ENCODE measurements at regions not wholly inside any gene's neighbourhood (a gene's known extent, or its start where the extent isn't known, plus 50 kb on each side); places are given as distances from the start of the nearest gene placed in this dataset.
"Not testable (repeated sequence)": the region's sequence is repeated elsewhere in the genome, so short reads cannot be mapped to it uniquely, and the experiment has no call there.

DNA sequence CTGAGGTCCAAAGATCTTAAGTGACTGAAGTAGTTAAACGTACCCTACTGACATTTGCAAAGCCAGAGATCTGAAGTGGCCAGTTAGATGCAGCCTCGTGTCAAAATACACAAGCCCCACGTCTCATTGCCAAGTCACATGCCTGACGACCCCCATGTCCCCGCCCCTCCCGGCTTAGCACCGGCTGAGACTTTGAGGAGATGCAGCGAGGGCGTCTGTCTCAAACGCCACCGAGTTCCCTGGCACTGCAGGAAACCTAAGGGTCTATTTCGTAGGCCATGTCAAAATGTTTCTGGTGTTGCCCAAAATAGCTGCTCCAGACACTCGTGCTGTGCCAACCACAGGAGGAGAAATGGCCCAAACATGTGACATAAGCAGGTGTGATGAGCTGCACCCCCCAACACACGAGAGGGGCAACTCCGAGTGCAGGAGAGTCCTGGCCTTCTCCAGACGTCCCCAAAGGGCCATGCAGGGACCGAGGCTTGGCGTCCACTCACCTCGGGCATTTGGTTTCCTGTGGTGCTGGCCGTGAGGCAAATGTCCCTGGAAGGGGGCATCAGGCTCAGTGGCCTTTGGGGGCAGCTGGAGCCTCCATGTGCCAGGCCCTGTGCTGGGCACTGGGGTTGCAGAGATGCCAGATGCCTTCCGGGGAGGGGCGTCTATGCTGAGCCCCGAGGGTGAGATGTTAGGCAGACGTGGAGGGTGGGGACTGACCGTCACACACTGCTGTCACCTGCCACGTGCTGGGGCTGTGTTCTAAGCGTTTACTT is 67.0 kb downstream of the MATN1 start:
- Histone ChIP-seq H3K4me1 (no peaks in the 10 kb centered on the region), H3K27me3 (no peaks in the 10 kb centered on the region), H3K9me3 (no peaks in the 10 kb centered on the region), H3K4me3 (replicated peaks in 1 of 3) (no peak overlapping the region), H3K36me3 (no peaks in the 10 kb centered on the region), H3K27ac (no peak overlapping the region)
- 52 to 66% methylated on average over 21 to 23 of the region's 27 CpGs for WGBS, 2 donors
- TF ChIP-seq, protein P1, sequence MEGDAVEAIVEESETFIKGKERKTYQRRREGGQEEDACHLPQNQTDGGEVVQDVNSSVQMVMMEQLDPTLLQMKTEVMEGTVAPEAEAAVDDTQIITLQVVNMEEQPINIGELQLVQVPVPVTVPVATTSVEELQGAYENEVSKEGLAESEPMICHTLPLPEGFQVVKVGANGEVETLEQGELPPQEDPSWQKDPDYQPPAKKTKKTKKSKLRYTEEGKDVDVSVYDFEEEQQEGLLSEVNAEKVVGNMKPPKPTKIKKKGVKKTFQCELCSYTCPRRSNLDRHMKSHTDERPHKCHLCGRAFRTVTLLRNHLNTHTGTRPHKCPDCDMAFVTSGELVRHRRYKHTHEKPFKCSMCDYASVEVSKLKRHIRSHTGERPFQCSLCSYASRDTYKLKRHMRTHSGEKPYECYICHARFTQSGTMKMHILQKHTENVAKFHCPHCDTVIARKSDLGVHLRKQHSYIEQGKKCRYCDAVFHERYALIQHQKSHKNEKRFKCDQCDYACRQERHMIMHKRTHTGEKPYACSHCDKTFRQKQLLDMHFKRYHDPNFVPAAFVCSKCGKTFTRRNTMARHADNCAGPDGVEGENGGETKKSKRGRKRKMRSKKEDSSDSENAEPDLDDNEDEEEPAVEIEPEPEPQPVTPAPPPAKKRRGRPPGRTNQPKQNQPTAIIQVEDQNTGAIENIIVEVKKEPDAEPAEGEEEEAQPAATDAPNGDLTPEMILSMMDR (IDR thresholded peaks at IDR 0.05) = no peak
- TF ChIP-seq POLR2A (IDR thresholded peaks at IDR 0.05) = no peak
- intact Hi-C loops (cut with DNase I) = no loop called here
- DNase-seq = no peak

DNA sequence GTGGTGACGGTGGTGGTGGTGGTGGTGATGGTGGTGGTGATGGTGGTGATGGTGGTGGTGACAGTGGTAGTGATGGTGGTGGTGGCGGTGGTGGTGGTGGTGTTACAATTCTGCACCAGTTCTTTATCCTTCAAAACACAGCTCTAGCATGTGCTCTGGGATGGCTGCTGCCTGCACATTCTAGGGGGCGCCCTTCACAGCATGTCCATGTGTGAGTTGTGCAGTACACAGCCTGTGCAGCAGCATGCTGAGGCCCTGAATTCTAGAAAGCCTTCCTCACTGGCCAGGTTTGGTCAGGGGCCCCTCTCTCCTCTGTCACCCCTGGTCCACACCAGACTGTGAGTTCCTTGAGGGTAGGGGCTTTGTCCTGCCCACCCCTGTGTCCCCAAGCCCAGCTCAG is 67.7 kb downstream of the MATN1 start:
- Histone ChIP-seq H3K4me3 (replicated peaks in 1 of 3) (no peak overlapping the region), H3K4me1 (no peaks in the 10 kb centered on the region), H3K27me3 (no peaks in the 10 kb centered on the region), H3K27ac (no peak overlapping the region), H3K9me3 (no peaks in the 10 kb centered on the region), H3K36me3 (no peaks in the 10 kb centered on the region)
- TF ChIP-seq, protein P1 (IDR thresholded peaks at IDR 0.05) = no peak
- no peak for TF ChIP-seq POLR2A (IDR thresholded peaks at IDR 0.05)
- intact Hi-C loops (cut with DNase I) = no loop called here
- DNase-seq = no peak
- WGBS, 2 donors = 62 to 66% methylated on average over 3 of the region's 3 CpGs

DNA sequence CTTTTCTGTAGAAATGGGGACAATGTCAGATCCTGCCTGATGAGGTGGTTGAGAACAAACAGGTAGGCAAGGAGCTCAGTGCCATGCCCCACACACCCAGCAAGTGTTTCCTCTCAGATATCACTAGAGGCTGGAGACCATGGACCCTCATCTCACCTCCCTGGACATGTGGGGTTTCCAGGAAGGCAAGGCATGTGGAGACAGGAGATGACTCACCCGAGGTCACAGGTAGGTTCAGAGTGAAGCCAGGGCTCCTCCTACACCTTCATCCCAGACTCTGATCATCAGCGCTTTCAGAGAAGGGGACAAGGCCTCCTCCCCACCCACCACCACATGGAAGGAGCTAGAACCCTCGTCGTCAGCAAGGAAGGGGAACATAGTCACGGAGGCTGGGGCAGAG is 69.2 kb downstream of the MATN1 start:
- WGBS, 2 donors = 79 to 81% methylated on average over 5 of the region's 5 CpGs
- H3K4me3 ChIP-seq (replicated peaks in 1 of 3) = no peak overlapping the region
- H3K27me3 ChIP-seq = no peaks in the 10 kb centered on the region

DNA sequence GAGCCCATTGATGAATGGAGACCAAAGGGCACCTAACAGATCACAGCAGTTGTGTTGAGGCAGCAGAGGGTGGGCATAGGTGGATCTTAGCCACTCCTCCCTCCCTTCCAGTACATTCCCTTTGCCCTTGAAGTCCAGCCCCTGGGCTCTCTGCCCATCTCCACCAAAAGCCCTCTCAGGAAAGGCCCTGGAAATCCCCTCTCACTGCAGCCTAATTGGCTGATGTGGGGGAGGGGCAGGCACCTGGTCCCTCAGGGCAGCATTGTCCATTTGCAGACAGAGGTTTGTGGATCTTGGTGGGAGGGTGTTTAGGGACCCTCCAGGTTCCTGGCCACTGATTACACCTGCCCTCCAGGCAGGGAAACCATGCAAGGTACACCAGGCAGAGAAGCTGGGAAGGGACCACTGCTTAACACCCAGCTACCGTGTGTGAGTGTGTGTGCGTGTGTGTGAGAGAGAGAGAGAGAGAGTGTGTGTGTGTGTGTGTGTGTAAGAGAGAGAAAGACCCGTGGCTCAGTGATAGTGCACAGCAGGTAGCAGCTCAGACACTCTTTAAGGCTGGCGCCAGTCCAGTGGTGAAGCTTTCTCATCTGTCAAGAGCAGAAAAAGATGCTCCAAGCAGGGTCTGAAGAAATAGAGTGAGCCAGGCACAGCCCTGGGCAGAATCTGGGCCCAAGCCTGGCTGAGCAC is 71.1 kb downstream of the MATN1 start:
- no peaks in the 10 kb centered on the region for H3K27me3 ChIP-seq
- no peak overlapping the region for H3K4me3 ChIP-seq (replicated peaks in 1 of 3)
- no peaks in the 10 kb centered on the region for H3K36me3 ChIP-seq
- TF ChIP-seq, protein P1 (IDR thresholded peaks at IDR 0.05) = no peak
- no peak for TF ChIP-seq POLR2A (IDR thresholded peaks at IDR 0.05)
- 44 to 59% methylated on average over 4 of the region's 4 CpGs for WGBS, 2 donors
- no peaks in the 10 kb centered on the region for H3K4me1 ChIP-seq
- no peaks in the 10 kb centered on the region for H3K9me3 ChIP-seq
- intact Hi-C loops (cut with DNase I) = no loop called here
- H3K27ac ChIP-seq = no peak overlapping the region
- peak; percentile 10 to 22 for DNase-seq

More for the DNA sequence above, 69.2 kb downstream of the MATN1 start:
- Histone ChIP-seq H3K27ac (no peak overlapping the region), H3K36me3 (no peaks in the 10 kb centered on the region), H3K4me1 (no peaks in the 10 kb centered on the region), H3K9me3 (no peaks in the 10 kb centered on the region)
- no peak for DNase-seq
- TF ChIP-seq POLR2A (IDR thresholded peaks at IDR 0.05) = no peak
- TF ChIP-seq, protein P1 (IDR thresholded peaks at IDR 0.05) = no peak
- intact Hi-C loops (cut with DNase I) = no loop called here

DNA sequence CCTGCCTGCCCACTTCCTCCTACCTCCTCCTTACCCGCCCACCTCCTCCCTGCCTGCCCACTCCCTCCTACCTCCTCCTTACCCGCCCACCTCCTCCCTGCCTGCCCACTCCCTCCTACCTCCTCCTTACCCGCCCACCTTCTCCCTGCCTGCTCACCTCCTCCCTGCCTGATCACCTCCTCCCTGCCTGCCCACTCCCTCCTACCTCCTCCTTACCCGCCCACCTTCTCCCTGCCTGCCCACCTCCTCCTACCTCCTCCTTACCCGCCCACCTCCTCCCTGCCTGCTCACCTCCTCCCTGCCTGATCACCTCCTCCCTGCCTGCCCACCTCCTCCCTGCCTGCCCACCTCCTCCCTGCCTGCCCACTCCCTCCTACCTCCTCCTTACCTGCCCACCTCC is 72.0 kb downstream of the MATN1 start:
- H3K27ac ChIP-seq; intact Hi-C loops (cut with DNase I); H3K36me3 ChIP-seq; H3K4me3 ChIP-seq (replicated peaks in 1 of 3); DNase-seq; H3K4me1 ChIP-seq; H3K9me3 ChIP-seq; H3K27me3 ChIP-seq: not testable (repeated sequence)
- 64 to 73% methylated on average over 5 of the region's 5 CpGs for WGBS, 2 donors

Measured in thyroid gland (tissue), 4 donors.